Muscle layer of duodenum (tissue), 2 donors: ENCODE measurements at regions not wholly inside any gene's neighbourhood (a gene's known extent, or its start where the extent isn't known, plus 50 kb on each side); places are given as distances from the start of the nearest gene placed in this dataset.

Experiments used
- H3K27ac ChIP-seq: one replicate; pipeline ENCODE4 v1.7.0; 2013; ENCODE audit warnings: mild to moderate bottlenecking, low read length
- H3K27me3 ChIP-seq: one replicate; pipeline ENCODE4 v1.7.0; 2013; ENCODE audit warnings: low read depth, mild to moderate bottlenecking, control low read depth, low read length
- H3K36me3 ChIP-seq, 2 donors: one replicate each; pipeline ENCODE4 v1.7.0; 2013; ENCODE audit warnings: low read length in 2 of 2, control low read depth in 1 of 2, mild to moderate bottlenecking in 1 of 2; ENCODE audit not compliant: insufficient read depth in 2 of 2, control insufficient read depth in 1 of 2
- H3K4me1 ChIP-seq, 2 donors: one replicate each; pipeline ENCODE4 v1.7.0; 2013; ENCODE audit warnings: low read length in 2 of 2, mild to moderate bottlenecking in 2 of 2, control low read depth in 1 of 2, moderate library complexity in 1 of 2; ENCODE audit not compliant: insufficient read depth in 2 of 2, control insufficient read depth in 1 of 2
- H3K4me3 ChIP-seq, 2 donors: one replicate each; pipeline ENCODE4 v1.7.0; 2013; ENCODE audit warnings: low read length in 2 of 2, low read depth in 1 of 2, mild to moderate bottlenecking in 1 of 2
- H3K9me3 ChIP-seq, 2 donors: one replicate each; pipeline ENCODE4 v1.7.0; 2013; ENCODE audit warnings: low read length in 2 of 2, control low read depth in 1 of 2, mild to moderate bottlenecking in 1 of 2; ENCODE audit not compliant: control insufficient read depth in 1 of 2
- donor health status: healthy.

- Histone ChIP-seq H3K27ac (peak overlapping the region; percentile 54), H3K4me1 (peaks cover 0 to 3% of the 10 kb centered on the region in 2 donors), H3K9me3 (no peaks in the 10 kb centered on the region), H3K4me3 (peak overlapping the region; percentile 76 to 87), H3K27me3 (peaks cover 4% of the 10 kb centered on the region), H3K36me3 (no peaks in the 10 kb centered on the region)
Measured at GRCh38 chr7:114088470-114088940, 169.7 kb upstream of the PPP1R3A start.

GRCh38 chr7:114087653-114088469 lies 169.1 kb upstream of the PPP1R3A start:
- H3K27ac ChIP-seq = peak overlapping the region; percentile 40
- peaks cover 6% of the 10 kb centered on the region for H3K27me3 ChIP-seq
- H3K9me3 ChIP-seq = no peaks in the 10 kb centered on the region
- peak overlapping the region; percentile 76 to 87 for H3K4me3 ChIP-seq
- peaks cover 0 to 3% of the 10 kb centered on the region in 2 donors for H3K4me1 ChIP-seq
- no peaks in the 10 kb centered on the region for H3K36me3 ChIP-seq

GRCh38 chr7:114086914-114087652 lies 168.3 kb upstream of the PPP1R3A start:
- H3K27me3 ChIP-seq = peaks cover 6% of the 10 kb centered on the region
- H3K4me3 ChIP-seq = peak overlapping the region; percentile 87
- peak overlapping the region; percentile 84 for H3K27ac ChIP-seq
- peaks cover 0 to 3% of the 10 kb centered on the region in 2 donors for H3K4me1 ChIP-seq
- H3K9me3 ChIP-seq = no peaks in the 10 kb centered on the region
- no peaks in the 10 kb centered on the region for H3K36me3 ChIP-seq

- H3K27ac ChIP-seq = peak overlapping the region; percentile 84
- H3K4me1 ChIP-seq = peaks cover 0 to 3% of the 10 kb centered on the region in 2 donors
- no peaks in the 10 kb centered on the region for H3K9me3 ChIP-seq
- peaks cover 6% of the 10 kb centered on the region for H3K27me3 ChIP-seq
- no peaks in the 10 kb centered on the region for H3K36me3 ChIP-seq
- H3K4me3 ChIP-seq = peak overlapping the region; percentile 87
Measured at GRCh38 chr7:114086537-114086913, 167.7 kb upstream of the PPP1R3A start.

GRCh38 chr7:114085592-114086501 lies 167.0 kb upstream of the PPP1R3A start:
- Histone ChIP-seq H3K36me3 (no peaks in the 10 kb centered on the region), H3K4me1 (peaks cover 0 to 3% of the 10 kb centered on the region in 2 donors), H3K27ac (peak overlapping the region; percentile 97), H3K4me3 (peak overlapping the region; percentile 87 to 92), H3K27me3 (peaks cover 6% of the 10 kb centered on the region), H3K9me3 (no peaks in the 10 kb centered on the region)

GRCh38 chr7:114085313-114085591 lies 166.4 kb upstream of the PPP1R3A start:
- no peaks in the 10 kb centered on the region for H3K9me3 ChIP-seq
- peak overlapping the region; percentile 97 for H3K27ac ChIP-seq
- H3K4me1 ChIP-seq = peaks cover 0 to 3% of the 10 kb centered on the region in 2 donors
- H3K4me3 ChIP-seq = peak overlapping the region; percentile 87 to 92
- H3K36me3 ChIP-seq = no peaks in the 10 kb centered on the region
- peaks cover 6% of the 10 kb centered on the region for H3K27me3 ChIP-seq

GRCh38 chr7:114084472-114085312 lies 165.9 kb upstream of the PPP1R3A start:
- Histone ChIP-seq H3K27ac (peak overlapping the region; percentile 97), H3K36me3 (no peaks in the 10 kb centered on the region), H3K9me3 (no peaks in the 10 kb centered on the region), H3K4me1 (peaks cover 0 to 3% of the 10 kb centered on the region in 2 donors), H3K4me3 (peak overlapping the region; percentile 87 to 92), H3K27me3 (peaks cover 6% of the 10 kb centered on the region)

- H3K27ac ChIP-seq = peak overlapping the region; percentile 97
- H3K36me3 ChIP-seq = no peaks in the 10 kb centered on the region
- peak overlapping the region; percentile 87 to 92 for H3K4me3 ChIP-seq
- no peaks in the 10 kb centered on the region for H3K9me3 ChIP-seq
- H3K4me1 ChIP-seq = peaks cover 0 to 3% of the 10 kb centered on the region in 2 donors
- peaks cover 6% of the 10 kb centered on the region for H3K27me3 ChIP-seq
Measured at GRCh38 chr7:114084002-114084471, 165.2 kb upstream of the PPP1R3A start.

- Histone ChIP-seq H3K4me3 (peak overlapping the region; percentile 87 to 92), H3K4me1 (peaks cover 0 to 3% of the 10 kb centered on the region in 2 donors), H3K27me3 (peaks cover 6% of the 10 kb centered on the region), H3K9me3 (no peaks in the 10 kb centered on the region), H3K36me3 (no peaks in the 10 kb centered on the region), H3K27ac (peak overlapping the region; percentile 97)
Measured at GRCh38 chr7:114083166-114084001, 164.6 kb upstream of the PPP1R3A start.
